ENCODE measurements at regions not wholly inside any gene's neighbourhood (a gene's known extent, or its start where the extent isn't known, plus 50 kb on each side); places are given as distances from the start of the nearest gene placed in this dataset.

DNA sequence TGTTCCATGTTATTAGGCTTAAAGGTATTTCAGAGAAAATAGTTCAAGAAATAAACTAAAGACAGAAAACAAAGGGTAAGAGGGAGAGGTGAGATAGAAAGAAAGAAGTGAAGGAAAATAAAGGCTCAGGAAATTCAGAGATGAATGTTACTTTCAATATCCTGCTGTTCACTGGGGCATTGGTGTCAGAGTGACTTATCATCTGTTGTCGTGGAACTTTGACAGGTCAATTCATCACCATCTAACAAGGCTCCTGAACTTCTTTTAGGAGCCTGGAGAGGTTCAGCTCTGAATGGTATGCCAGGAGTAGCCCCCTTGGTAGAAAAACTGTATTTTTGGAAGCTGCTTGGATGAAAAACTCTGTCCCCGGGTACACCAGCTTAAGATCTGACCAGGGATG, 100.1 kb downstream of the KLF6 start:
- ATAC-seq (ENCODE audit: low read depth in 2 of 2): no peak
- Mint-ChIP-seq H3K27me3 (peaks cover 0 to under 1% (median 0%) of the 10 kb centered on the region in 3 donors), H3K4me1 (peaks cover 0 to 4% (median 0%) of the 10 kb centered on the region in 3 donors), H3K27ac (peak overlapping the region in 1 of 6 donors; percentile 55), H3K4me3 (no peak overlapping the region), H3K36me3 (no peaks in the 10 kb centered on the region), H3K9me3 (no peaks in the 10 kb centered on the region)
- no peak for DNase-seq

GRCh38 chr10:3683560-3683959, 101.4 kb downstream of the KLF6 start:
- no peaks in the 10 kb centered on the region for H3K9me3 Mint-ChIP-seq
- DNase-seq: no peak
- no peaks in the 10 kb centered on the region for H3K36me3 Mint-ChIP-seq
- peaks cover 0 to 13% (median 7%) of the 10 kb centered on the region in 3 donors for H3K27me3 Mint-ChIP-seq
- H3K4me3 Mint-ChIP-seq: no peak overlapping the region
- ATAC-seq (ENCODE audit: low read depth in 2 of 2): no peak
- H3K4me1 Mint-ChIP-seq: peaks cover 0 to 4% (median 0%) of the 10 kb centered on the region in 3 donors
- no peak overlapping the region for H3K27ac Mint-ChIP-seq

- H3K27ac Mint-ChIP-seq: no peak overlapping the region
- no peaks in the 10 kb centered on the region for H3K9me3 Mint-ChIP-seq
- DNase-seq: no peak
- H3K27me3 Mint-ChIP-seq: peaks cover 0 to 13% (median 7%) of the 10 kb centered on the region in 3 donors
- H3K36me3 Mint-ChIP-seq: no peaks in the 10 kb centered on the region
- no peak for ATAC-seq (ENCODE audit: low read depth in 2 of 2)
- H3K4me3 Mint-ChIP-seq: no peak overlapping the region
- H3K4me1 Mint-ChIP-seq: peaks cover 0 to 4% (median 0%) of the 10 kb centered on the region in 3 donors
Measured at GRCh38 chr10:3682745-3683144, 102.3 kb downstream of the KLF6 start.

DNA sequence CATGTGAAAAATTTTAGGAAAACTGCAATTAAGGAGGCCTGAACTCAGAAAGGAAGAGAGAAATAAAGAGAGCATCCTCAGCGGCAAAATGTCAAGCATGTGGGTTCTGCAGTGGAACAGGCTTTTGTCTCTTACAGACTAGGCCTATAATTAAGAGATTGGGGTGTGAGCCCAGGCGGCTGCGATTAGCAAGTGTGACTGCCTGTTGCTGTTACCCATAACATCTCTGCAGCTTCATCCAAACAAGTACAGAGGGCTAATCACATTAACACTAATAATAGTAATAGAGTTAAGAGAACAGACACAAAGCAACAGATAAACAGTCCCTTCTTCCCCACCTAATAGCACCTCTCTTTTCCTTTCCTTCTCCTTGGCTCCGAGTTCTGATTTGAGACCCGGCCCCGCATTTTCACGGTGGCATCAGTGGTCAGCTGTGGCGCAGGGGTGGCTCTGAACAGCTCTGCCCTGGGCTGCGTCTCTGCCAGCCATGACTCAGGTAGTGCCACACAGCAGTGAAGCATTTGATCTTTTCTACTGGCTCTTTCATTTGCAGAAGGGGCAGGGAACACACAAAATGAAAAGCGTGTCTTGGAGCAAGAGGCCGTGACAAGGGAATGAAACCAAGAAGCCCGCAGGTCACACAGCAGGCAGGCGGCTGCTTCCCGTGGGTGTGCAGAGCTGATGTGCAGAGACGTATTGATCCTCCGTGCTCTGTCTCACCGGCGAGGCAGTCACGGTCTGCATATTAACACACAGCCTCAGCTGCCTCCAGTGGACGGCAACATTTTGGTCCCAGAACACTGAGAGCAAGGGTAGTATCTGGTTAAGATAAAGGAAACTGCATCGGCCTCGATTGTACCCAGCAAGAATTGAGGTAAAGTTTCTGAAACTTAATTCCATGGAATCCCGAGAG, 103.1 kb downstream of the KLF6 start:
- Mint-ChIP-seq H3K27me3 (peaks cover 0 to 13% (median 7%) of the 10 kb centered on the region in 3 donors), H3K27ac (peak overlapping the region in 1 of 6 donors; percentile 9), H3K4me1 (no peaks in the 10 kb centered on the region), H3K9me3 (no peaks in the 10 kb centered on the region), H3K36me3 (no peaks in the 10 kb centered on the region), H3K4me3 (no peak overlapping the region)
- ATAC-seq (ENCODE audit: low read depth in 2 of 2) (no peak), DNase-seq (no peak)

DNA sequence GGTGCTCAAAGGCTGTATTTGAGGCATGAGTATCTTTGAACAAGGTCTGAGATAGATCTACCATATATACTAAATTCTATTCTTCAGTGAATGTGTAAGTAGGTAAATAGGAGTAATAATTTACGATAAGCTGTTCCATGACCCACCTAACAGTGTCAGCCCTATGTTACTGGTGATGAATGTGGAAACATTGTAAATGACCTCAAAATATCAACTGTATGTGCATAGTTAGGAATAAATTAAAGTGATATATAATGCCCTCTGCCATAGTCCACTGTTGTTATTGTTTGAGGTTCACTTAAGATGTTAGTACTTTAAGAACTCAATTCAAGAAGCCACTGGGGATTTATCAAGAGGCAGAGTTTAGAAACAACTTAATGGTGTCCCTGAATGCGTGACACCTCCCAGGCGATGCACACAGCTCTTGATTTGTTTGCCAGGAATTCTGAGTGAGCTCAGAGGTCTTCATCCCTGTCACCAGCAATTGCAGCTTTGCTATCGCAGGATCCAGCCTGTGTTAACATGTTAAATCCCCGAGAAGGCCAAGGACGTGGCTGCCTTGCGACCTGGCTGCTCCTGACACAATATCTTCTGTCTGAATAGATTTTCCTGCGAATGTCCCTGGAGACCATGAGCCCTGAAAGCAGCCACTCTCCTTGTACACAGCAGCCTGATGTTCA, 104.9 kb downstream of the KLF6 start:
- no peak for ATAC-seq (ENCODE audit: low read depth in 2 of 2)
- DNase-seq: no peak
- no peaks in the 10 kb centered on the region for H3K9me3 Mint-ChIP-seq
- no peaks in the 10 kb centered on the region for H3K36me3 Mint-ChIP-seq
- H3K27me3 Mint-ChIP-seq: peaks cover 0 to 13% (median 7%) of the 10 kb centered on the region in 3 donors
- H3K4me1 Mint-ChIP-seq: peaks cover 0 to 5% (median 0%) of the 10 kb centered on the region in 3 donors
- H3K27ac Mint-ChIP-seq: no peak overlapping the region
- H3K4me3 Mint-ChIP-seq: no peak overlapping the region

GRCh38 chr10:3678629-3679227, 106.3 kb downstream of the KLF6 start:
- peaks cover 0 to 5% (median 0%) of the 10 kb centered on the region in 3 donors for H3K4me1 Mint-ChIP-seq
- no peak overlapping the region for H3K27ac Mint-ChIP-seq
- no peaks in the 10 kb centered on the region for H3K9me3 Mint-ChIP-seq
- no peak for ATAC-seq (ENCODE audit: low read depth in 2 of 2)
- no peak for DNase-seq
- peaks cover 0 to 13% (median 7%) of the 10 kb centered on the region in 3 donors for H3K27me3 Mint-ChIP-seq
- no peaks in the 10 kb centered on the region for H3K36me3 Mint-ChIP-seq
- H3K4me3 Mint-ChIP-seq: no peak overlapping the region

GRCh38 chr10:3676564-3676963, 108.4 kb downstream of the KLF6 start:
- ATAC-seq (ENCODE audit: low read depth in 2 of 2) (no peak), DNase-seq (no peak)
- Mint-ChIP-seq H3K27me3 (peaks cover 0 to 13% (median 7%) of the 10 kb centered on the region in 3 donors), H3K27ac (no peak overlapping the region), H3K4me3 (no peak overlapping the region), H3K36me3 (no peaks in the 10 kb centered on the region), H3K9me3 (no peaks in the 10 kb centered on the region), H3K4me1 (peaks cover 0 to 5% (median 0%) of the 10 kb centered on the region in 3 donors)

- Mint-ChIP-seq H3K9me3 (no peaks in the 10 kb centered on the region), H3K4me1 (peaks cover 1 to 16% (median 12%) of the 10 kb centered on the region in 3 donors), H3K27ac (no peak overlapping the region), H3K4me3 (no peak overlapping the region), H3K27me3 (peaks cover 4 to 16% (median 7%) of the 10 kb centered on the region in 3 donors), H3K36me3 (no peaks in the 10 kb centered on the region)
- ATAC-seq (ENCODE audit: low read depth in 2 of 2): no peak
- DNase-seq: no peak
Measured at GRCh38 chr10:3672220-3672619, 112.8 kb downstream of the KLF6 start.

DNA sequence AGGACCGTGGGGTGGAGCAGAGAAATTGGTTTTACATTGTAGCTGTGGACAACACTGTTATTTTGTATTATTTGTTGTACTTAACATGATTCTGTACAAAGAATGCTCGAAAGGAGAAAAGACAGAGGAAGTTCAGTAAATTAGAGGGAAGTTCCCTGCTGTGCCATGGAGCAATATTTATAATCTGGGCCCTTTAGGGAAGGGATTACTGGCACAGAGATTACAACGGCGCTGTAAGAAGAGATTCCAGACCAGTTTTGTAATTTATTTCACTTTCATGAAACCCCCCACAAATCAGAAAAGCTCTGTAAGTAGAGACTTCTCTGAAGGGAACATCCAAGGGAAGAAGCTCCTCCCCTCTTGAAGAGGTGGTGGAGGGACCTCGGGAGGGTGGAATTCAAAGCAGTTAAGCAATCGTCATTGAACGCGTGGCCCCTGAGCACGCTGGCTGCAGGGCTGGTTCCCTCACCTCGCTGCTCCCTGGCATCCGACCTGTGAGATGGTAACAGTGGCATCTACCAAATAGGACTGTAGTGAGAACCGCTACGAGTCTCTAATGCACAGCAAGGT, 113.5 kb downstream of the KLF6 start:
- ATAC-seq (ENCODE audit: low read depth in 2 of 2) (no peak), DNase-seq (no peak)
- peaks cover 8 to 20% (median 10%) of the 10 kb centered on the region in 3 donors for H3K27me3 Mint-ChIP-seq
- H3K4me3 Mint-ChIP-seq: no peak overlapping the region
- peaks cover 6 to 23% (median 14%) of the 10 kb centered on the region in 3 donors for H3K4me1 Mint-ChIP-seq
- peak overlapping the region in 2 of 6 donors; percentile 9 to 33 for H3K27ac Mint-ChIP-seq
- H3K9me3 Mint-ChIP-seq: no peaks in the 10 kb centered on the region
- no peaks in the 10 kb centered on the region for H3K36me3 Mint-ChIP-seq

GRCh38 chr10:3668966-3669330, 116.1 kb downstream of the KLF6 start:
- ATAC-seq (ENCODE audit: low read depth in 2 of 2): no peak
- Mint-ChIP-seq H3K27ac (no peak overlapping the region), H3K27me3 (peaks cover 8 to 20% (median 15%) of the 10 kb centered on the region in 3 donors), H3K9me3 (no peaks in the 10 kb centered on the region), H3K4me3 (peak overlapping the region in 2 of 8 donors; percentile 52 to 66), H3K4me1 (peaks cover 6 to 23% (median 12%) of the 10 kb centered on the region in 3 donors), H3K36me3 (no peaks in the 10 kb centered on the region)
- DNase-seq: no peak

DNA sequence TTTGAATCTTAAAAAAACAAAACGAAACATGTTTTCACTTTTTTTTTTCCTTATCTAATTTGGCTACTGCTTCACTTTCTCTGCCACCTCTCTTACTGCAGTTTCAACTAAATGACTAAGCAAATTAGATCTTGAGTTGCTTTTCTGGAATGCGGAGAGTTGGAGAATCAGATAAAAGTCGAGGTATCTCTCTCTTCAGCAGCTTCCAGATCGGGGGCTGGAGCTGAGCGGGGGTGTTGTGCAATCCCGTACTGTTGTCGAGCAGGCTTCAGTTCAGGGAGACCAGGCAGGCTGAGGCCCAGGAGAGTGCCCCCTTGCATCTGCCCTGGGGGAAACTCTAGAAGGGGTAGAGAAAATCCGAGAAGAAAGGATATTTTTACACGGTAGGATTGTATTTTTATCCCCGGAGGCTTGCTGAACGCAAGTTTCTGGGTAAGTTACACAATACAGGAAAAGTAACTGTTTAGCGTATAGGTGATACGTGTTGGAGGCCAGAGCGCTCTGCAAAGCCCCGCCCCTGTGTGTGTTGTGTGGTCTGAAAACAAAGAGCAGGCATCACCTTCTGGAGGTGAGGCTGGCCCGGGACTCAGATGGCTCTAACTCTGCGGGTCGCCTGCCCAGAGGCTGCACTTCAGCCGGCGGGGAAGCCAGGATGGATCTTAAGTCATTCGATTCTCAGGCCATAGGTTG, 116.6 kb downstream of the KLF6 start:
- DNase-seq (no peak), ATAC-seq (ENCODE audit: low read depth in 2 of 2) (peak; percentile 37 to 45)
- H3K27me3 Mint-ChIP-seq: peaks cover 8 to 20% (median 15%) of the 10 kb centered on the region in 3 donors
- peak overlapping the region in 6 of 8 donors; percentile 6 to 81 (median 54) for H3K4me3 Mint-ChIP-seq
- H3K4me1 Mint-ChIP-seq: peaks cover 6 to 23% (median 12%) of the 10 kb centered on the region in 3 donors
- H3K27ac Mint-ChIP-seq: peak overlapping the region in 2 of 6 donors; percentile 40 to 92
- H3K36me3 Mint-ChIP-seq: no peaks in the 10 kb centered on the region
- H3K9me3 Mint-ChIP-seq: no peaks in the 10 kb centered on the region

GRCh38 chr10:3666525-3667302, 118.3 kb downstream of the KLF6 start:
- peaks cover 6 to 23% (median 12%) of the 10 kb centered on the region in 3 donors for H3K4me1 Mint-ChIP-seq
- peaks cover 14 to 20% (median 19%) of the 10 kb centered on the region in 3 donors for H3K27me3 Mint-ChIP-seq
- H3K27ac Mint-ChIP-seq: no peak overlapping the region
- no peak for DNase-seq
- ATAC-seq (ENCODE audit: low read depth in 2 of 2): peak; percentile 42 to 61
- H3K9me3 Mint-ChIP-seq: no peaks in the 10 kb centered on the region
- peak overlapping the region in 6 of 8 donors; percentile 2 to 81 (median 32) for H3K4me3 Mint-ChIP-seq
- no peaks in the 10 kb centered on the region for H3K36me3 Mint-ChIP-seq
